ENCODE measurements at regions not wholly inside any gene's neighbourhood (a gene's known extent, or its start where the extent isn't known, plus 50 kb on each side); places are given as distances from the start of the nearest gene placed in this dataset.

GRCh38 chr6:98657764-98658163, 176.6 kb upstream of the POU3F2 start:
- TF ChIP-seq CTCF (IDR thresholded peaks at IDR 0.05) (no peak), POLR2A (IDR thresholded peaks at IDR 0.05) (no peak)
